Liver (tissue), 3 donors: ENCODE measurements at regions not wholly inside any gene's neighbourhood (a gene's known extent, or its start where the extent isn't known, plus 50 kb on each side); places are given as distances from the start of the nearest gene placed in this dataset.

Experiments
- CTCF ChIP-seq: fragments of 150-350 bp; IDR thresholded peaks from 2 replicates; pipeline ENCODE4 v1.5.1; 2017; ENCODE audit warnings: improper control_type of control experiment, low read depth, low read length; ENCODE audit not compliant: missing input control
- JUND ChIP-seq, 2 donors: IDR thresholded peaks; 2 replicates each; pipeline ENCODE4 v1.6.1; 2016; ENCODE audit warnings: antibody characterized with exemption in 2 of 2
- MAX ChIP-seq: IDR thresholded peaks from 2 replicates; pipeline ENCODE4 v1.6.1; 2016; ENCODE audit warnings: antibody characterized with exemption
- TAF1 ChIP-seq: conservative IDR thresholded peaks from 2 replicates; pipeline ENCODE4 v1.6.1; 2016; ENCODE audit warnings: antibody characterized with exemption, mild to moderate bottlenecking
- ZBTB33 ChIP-seq: IDR thresholded peaks from 2 replicates; pipeline ENCODE4 v1.6.1; 2016; ENCODE audit warnings: antibody characterized with exemption
- donor health status: healthy.
- donor health status: healthy.

- TF ChIP-seq MAX (no peak), CTCF (no peak), ZBTB33 (no peak), JUND (IDR thresholded peaks at IDR 0.05) (no peak), TAF1 (no peak)
Observed at GRCh38 chr1:194843077-194843476, 1656.7 kb upstream of the B3GALT2 start.
